RWPE2 (cell line): ENCODE measurements at regions not wholly inside any gene's neighbourhood (a gene's known extent, or its start where the extent isn't known, plus 50 kb on each side); places are given as distances from the start of the nearest gene placed in this dataset.

Source experiments
- ATAC-seq: fragments of 200-7000 bp; cut with Tn5 transposase; 3 replicates; pipeline ENCODE4 v1.9.1; 2021; ENCODE audit warnings: low read depth
- DNase-seq: peaks from one replicate; pipeline ENCODE4 v3.0.0-alpha.2; 2020; ENCODE audit warnings: low spot score
- H3K27ac ChIP-seq: fragments of 450-650 bp; 2 replicates; pipeline ENCODE4 v1.5.1; 2017; ENCODE audit warnings: mild to moderate bottlenecking; ENCODE audit not compliant: poor library complexity, severe bottlenecking
- H3K27me3 ChIP-seq: fragments of 250-450 bp; sonication (Bioruptor Pico); 2 replicates; pipeline ENCODE4 v1.5.1; 2021; ENCODE audit warnings: mild to moderate bottlenecking, moderate library complexity; ENCODE audit not compliant: insufficient read depth, poor library complexity, severe bottlenecking
- H3K36me3 ChIP-seq: fragments of 250-450 bp; sonication (Bioruptor Pico); 2 replicates; pipeline ENCODE4 v1.5.1; 2020; ENCODE audit warnings: low read depth, mild to moderate bottlenecking, moderate library complexity
- H3K4me1 ChIP-seq: fragments of 250-450 bp; sonication (Bioruptor Pico); 2 replicates; pipeline ENCODE4 v1.5.1; 2021; ENCODE audit warnings: mild to moderate bottlenecking, moderate library complexity; ENCODE audit not compliant: insufficient read depth, poor library complexity, severe bottlenecking
- H3K4me3 ChIP-seq: fragments of 250-450 bp; sonication (Bioruptor Pico); 2 replicates; pipeline ENCODE4 v1.5.1; 2021; ENCODE audit warnings: mild to moderate bottlenecking, moderate library complexity; ENCODE audit not compliant: severe bottlenecking
- H3K9me3 ChIP-seq: fragments of 250-450 bp; sonication (Bioruptor Pico); 2 replicates; pipeline ENCODE4 v1.5.1; 2021; ENCODE audit warnings: mild to moderate bottlenecking, moderate library complexity; ENCODE audit not compliant: severe bottlenecking
- CTCF ChIP-seq: fragments of 450-650 bp; IDR thresholded peaks from one replicate; pipeline ENCODE4 v1.5.1; 2017; ENCODE audit warnings: mild to moderate bottlenecking, moderate library complexity; ENCODE audit not compliant: poor library complexity, severe bottlenecking

GRCh38 chr16:86798247-86799041, 220.1 kb downstream of the FOXL1 start:
- ATAC-seq (no peak), DNase-seq (no peak)
- H3K27me3 ChIP-seq: peaks cover 6% of the 10 kb centered on the region
- no peaks in the 10 kb centered on the region for H3K36me3 ChIP-seq
- H3K9me3 ChIP-seq: no peaks in the 10 kb centered on the region
- no peak overlapping the region for H3K27ac ChIP-seq
- no peak for TF ChIP-seq CTCF
- H3K4me1 ChIP-seq: no peaks in the 10 kb centered on the region
- no peak overlapping the region for H3K4me3 ChIP-seq

GRCh38 chr16:86799367-86799766, 221.0 kb downstream of the FOXL1 start:
- no peak for ATAC-seq
- DNase-seq: no peak
- H3K4me3 ChIP-seq: no peak overlapping the region
- TF ChIP-seq CTCF: no peak
- no peak overlapping the region for H3K27ac ChIP-seq
- peaks cover 6% of the 10 kb centered on the region for H3K27me3 ChIP-seq
- no peaks in the 10 kb centered on the region for H3K4me1 ChIP-seq
- no peaks in the 10 kb centered on the region for H3K9me3 ChIP-seq
- H3K36me3 ChIP-seq: no peaks in the 10 kb centered on the region

GRCh38 chr16:86800894-86801293, 222.5 kb downstream of the FOXL1 start:
- no peak for DNase-seq
- H3K4me3 ChIP-seq: no peak overlapping the region
- H3K27me3 ChIP-seq: peaks cover 6% of the 10 kb centered on the region
- no peaks in the 10 kb centered on the region for H3K9me3 ChIP-seq
- no peaks in the 10 kb centered on the region for H3K36me3 ChIP-seq
- no peak for ATAC-seq
- no peak for TF ChIP-seq CTCF
- no peaks in the 10 kb centered on the region for H3K4me1 ChIP-seq
- no peak overlapping the region for H3K27ac ChIP-seq

GRCh38 chr16:86802013-86802412, 223.7 kb downstream of the FOXL1 start:
- Histone ChIP-seq H3K36me3 (no peaks in the 10 kb centered on the region), H3K4me3 (no peak overlapping the region), H3K27ac (no peak overlapping the region), H3K4me1 (no peaks in the 10 kb centered on the region), H3K27me3 (peaks cover 6% of the 10 kb centered on the region), H3K9me3 (no peaks in the 10 kb centered on the region)
- no peak for ATAC-seq
- DNase-seq: no peak
- TF ChIP-seq CTCF: no peak

GRCh38 chr16:86805188-86805587, 226.8 kb downstream of the FOXL1 start:
- ATAC-seq: no peak
- no peak overlapping the region for H3K4me3 ChIP-seq

More at GRCh38 chr16:86805188-86805587, 226.8 kb downstream of the FOXL1 start:
- peaks cover 6% of the 10 kb centered on the region for H3K27me3 ChIP-seq
- H3K4me1 ChIP-seq: peaks cover 7% of the 10 kb centered on the region
- no peak for TF ChIP-seq CTCF
- no peaks in the 10 kb centered on the region for H3K9me3 ChIP-seq
- no peak for DNase-seq
- H3K27ac ChIP-seq: no peak overlapping the region
- H3K36me3 ChIP-seq: no peaks in the 10 kb centered on the region
